ENCODE measurements at regions not wholly inside any gene's neighbourhood (a gene's known extent, or its start where the extent isn't known, plus 50 kb on each side); places are given as distances from the start of the nearest gene placed in this dataset.

- DNase-seq: no peak
- H4K91ac ChIP-seq (ENCODE audit: insufficient read depth, low read depth, low read length): no peak overlapping the region
- no peak overlapping the region for H2AK9ac ChIP-seq (replicated peaks; ENCODE audit: low read depth, low read length, poor library complexity)
- no peak overlapping the region for H3K23ac ChIP-seq (ENCODE audit: low read depth, low read length)
- H3K4me1 ChIP-seq (ENCODE audit: control insufficient read depth, insufficient read depth, low read length): no peaks in the 10 kb centered on the region
- no peak overlapping the region for H2AFZ ChIP-seq (replicated peaks; ENCODE audit: low read length, poor library complexity)
- no peak overlapping the region for H2BK5ac ChIP-seq (ENCODE audit: low read depth, low read length, poor library complexity, severe bottlenecking)
- in situ Hi-C loops (cut with MboI; ENCODE audit: low sequenced_read_pairs) (no loop called here), dilution Hi-C loops (cut with HindIII; ENCODE audit: low sequenced_read_pairs, unreplicated experiment) (no loop called here), intact Hi-C loops (cut with micrococcal nuclease) (no loop called here)
- no peak overlapping the region for H2AK5ac ChIP-seq (ENCODE audit: low read depth, low read length)
- H3K9me1 ChIP-seq (ENCODE audit: insufficient read depth, low read length): no peaks in the 10 kb centered on the region
- ChIA-PET CTCF (no interaction called here), POLR2A (ENCODE audit: unreplicated experiment) (no interaction called here)
- H2BK15ac ChIP-seq (ENCODE audit: low read depth, low read length): no peak overlapping the region
- H3K4me3 ChIP-seq (ENCODE audit: insufficient read depth, low read depth, low read length): no peak overlapping the region
- no peak overlapping the region for H3K4me2 ChIP-seq (ENCODE audit: low read depth, low read length)
- H2BK120ac ChIP-seq (ENCODE audit: low read depth, low read length): no peak overlapping the region
- H4K8ac ChIP-seq (ENCODE audit: low read depth in 2 of 2, low read length in 2 of 2): no peak overlapping the region
- no peak overlapping the region for H3K4ac ChIP-seq (ENCODE audit: low read depth, low read length)
- ATAC-seq (ENCODE audit: low read depth): no peak
- no peaks in the 10 kb centered on the region for H4K20me1 ChIP-seq (ENCODE audit: insufficient read depth, low read length)
- no peaks in the 10 kb centered on the region for H3K36me3 ChIP-seq (ENCODE audit: control insufficient read depth, insufficient read depth, low read length)
- no peak overlapping the region for H3K18ac ChIP-seq (ENCODE audit: low read depth, low read length)
- H3K27me3 ChIP-seq (ENCODE audit: control insufficient read depth, insufficient read depth, low read length): no peaks in the 10 kb centered on the region
- H3K9ac ChIP-seq (ENCODE audit: low read depth, low read length): no peak overlapping the region
- no peak overlapping the region for H3K56ac ChIP-seq (ENCODE audit: extremely low read depth, insufficient read depth, low read length)
- WGBS, 2 experiments (ENCODE audit: extremely low coverage in 2 of 2, insufficient read length in 1 of 2): no CpG with 5 or more reads among the region's 1 CpG
- no peak overlapping the region for H2BK20ac ChIP-seq (ENCODE audit: low read depth, low read length)
- H3K79me1 ChIP-seq (ENCODE audit: low read depth in 1 of 2, low read length in 2 of 2): no peaks in the 10 kb centered on the region
- BruUV-seq (replicated peaks): no TSS peak
- H3K9me3 ChIP-seq (ENCODE audit: control insufficient read depth, insufficient read depth, low read length): no peaks in the 10 kb centered on the region
- H3K14ac ChIP-seq (replicated peaks; ENCODE audit: low read depth, low read length): no peak overlapping the region
- H3K27ac ChIP-seq (ENCODE audit: insufficient read depth, low read length): no peak overlapping the region
- H4K5ac ChIP-seq (ENCODE audit: low read depth, low read length): no peak overlapping the region
- TF ChIP-seq CHD1 (IDR thresholded peaks at IDR 0.05; ENCODE audit: low read depth, low read length) (no peak), CEBPB (IDR thresholded peaks at IDR 0.05; ENCODE audit: low read depth, low read length) (no peak), ELK1 (IDR thresholded peaks at IDR 0.05; ENCODE audit: borderline replicate concordance, low read depth, low read length) (no peak), NFE2L2 (IDR thresholded peaks at IDR 0.05; ENCODE audit: low read depth, low read length) (no peak), POLR2A (IDR thresholded peaks at IDR 0.05; ENCODE audit: low read depth, low read length) (no peak), RCOR1 (IDR thresholded peaks at IDR 0.05; ENCODE audit: insufficient replicate concordance, low read length) (no peak), FOS (IDR thresholded peaks at IDR 0.05; ENCODE audit: low read depth, low read length) (no peak), MAZ (IDR thresholded peaks at IDR 0.05; ENCODE audit: borderline replicate concordance, low read depth, low read length) (no peak), BHLHE40 (IDR thresholded peaks at IDR 0.05; ENCODE audit: low read depth, low read length) (no peak), RAD21 (IDR thresholded peaks at IDR 0.05; ENCODE audit: low read length) (no peak), SMC3 (IDR thresholded peaks at IDR 0.05; ENCODE audit: low read depth, low read length) (no peak), MXI1 (IDR thresholded peaks at IDR 0.05; ENCODE audit: borderline replicate concordance, low read depth, low read length) (no peak), CTCF (conservative IDR thresholded peaks at IDR 0.05; ENCODE audit: low read depth, low read length) (no peak), RFX5 (IDR thresholded peaks at IDR 0.05; ENCODE audit: low read depth, low read length) (no peak), USF2 (IDR thresholded peaks at IDR 0.05; ENCODE audit: low read depth, low read length) (no peak), MAFK (IDR thresholded peaks at IDR 0.05; ENCODE audit: low read depth, low read length) (no peak)
Observed at GRCh38 chr18:76627444-76627843, 132.4 kb upstream of the ZNF516 start.

Measured in IMR-90 (cell line).